ENCODE measurements at regions not wholly inside any gene's neighbourhood (a gene's known extent, or its start where the extent isn't known, plus 50 kb on each side); places are given as distances from the start of the nearest gene placed in this dataset.
A peak's percentile ranks its signal among the peaks of the same experiment; 100 is the strongest.

- Histone ChIP-seq H3K27ac (no peak overlapping the region), H3K9me3 (ENCODE audit: severe bottlenecking) (no peaks in the 10 kb centered on the region), H3K4me3 (ENCODE audit: low read depth, low read length) (no peak overlapping the region), H3K36me3 (no peaks in the 10 kb centered on the region), H3K27me3 (ENCODE audit: insufficient read depth, low read depth, severe bottlenecking) (no peaks in the 10 kb centered on the region)
- no peak for DNase-seq
- TF ChIP-seq, protein P1, sequence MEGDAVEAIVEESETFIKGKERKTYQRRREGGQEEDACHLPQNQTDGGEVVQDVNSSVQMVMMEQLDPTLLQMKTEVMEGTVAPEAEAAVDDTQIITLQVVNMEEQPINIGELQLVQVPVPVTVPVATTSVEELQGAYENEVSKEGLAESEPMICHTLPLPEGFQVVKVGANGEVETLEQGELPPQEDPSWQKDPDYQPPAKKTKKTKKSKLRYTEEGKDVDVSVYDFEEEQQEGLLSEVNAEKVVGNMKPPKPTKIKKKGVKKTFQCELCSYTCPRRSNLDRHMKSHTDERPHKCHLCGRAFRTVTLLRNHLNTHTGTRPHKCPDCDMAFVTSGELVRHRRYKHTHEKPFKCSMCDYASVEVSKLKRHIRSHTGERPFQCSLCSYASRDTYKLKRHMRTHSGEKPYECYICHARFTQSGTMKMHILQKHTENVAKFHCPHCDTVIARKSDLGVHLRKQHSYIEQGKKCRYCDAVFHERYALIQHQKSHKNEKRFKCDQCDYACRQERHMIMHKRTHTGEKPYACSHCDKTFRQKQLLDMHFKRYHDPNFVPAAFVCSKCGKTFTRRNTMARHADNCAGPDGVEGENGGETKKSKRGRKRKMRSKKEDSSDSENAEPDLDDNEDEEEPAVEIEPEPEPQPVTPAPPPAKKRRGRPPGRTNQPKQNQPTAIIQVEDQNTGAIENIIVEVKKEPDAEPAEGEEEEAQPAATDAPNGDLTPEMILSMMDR (IDR thresholded peaks at IDR 0.05; ENCODE audit: low read depth, low read length): no peak
Measured at GRCh38 chr12:127760996-127761395, 506.0 kb upstream of the TMEM132C start.

DNA sequence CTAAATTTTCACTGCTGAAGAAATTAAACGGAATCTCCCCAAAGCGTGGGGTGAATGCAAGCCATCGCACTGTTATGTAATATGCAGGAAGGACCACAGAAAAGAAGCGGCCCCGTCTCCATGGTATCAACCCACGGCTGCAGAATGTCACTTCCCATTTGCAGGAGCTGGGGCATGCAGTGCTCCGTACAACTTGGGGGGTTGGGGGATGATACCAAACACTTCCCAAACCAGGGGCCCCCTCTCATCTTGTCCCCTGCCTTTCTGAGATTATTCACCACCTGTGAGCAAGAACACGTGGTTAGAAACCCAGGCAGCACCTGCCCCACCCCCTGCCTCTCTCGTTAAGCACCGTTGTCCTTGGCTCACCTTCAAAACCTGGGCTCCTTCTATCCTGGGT, 505.1 kb upstream of the TMEM132C start:
- peak; percentile 13 for DNase-seq
- Histone ChIP-seq H3K4me3 (ENCODE audit: low read depth, low read length) (no peak overlapping the region), H3K27me3 (ENCODE audit: insufficient read depth, low read depth, severe bottlenecking) (no peaks in the 10 kb centered on the region), H3K9me3 (ENCODE audit: severe bottlenecking) (no peaks in the 10 kb centered on the region), H3K36me3 (no peaks in the 10 kb centered on the region), H3K27ac (no peak overlapping the region)
- TF ChIP-seq, protein P1 (IDR thresholded peaks at IDR 0.05; ENCODE audit: low read depth, low read length): no peak

GRCh38 chr12:127767656-127768055, 499.3 kb upstream of the TMEM132C start:
- Histone ChIP-seq H3K27me3 (ENCODE audit: insufficient read depth, low read depth, severe bottlenecking) (no peaks in the 10 kb centered on the region), H3K36me3 (no peaks in the 10 kb centered on the region), H3K9me3 (ENCODE audit: severe bottlenecking) (no peaks in the 10 kb centered on the region), H3K4me3 (ENCODE audit: low read depth, low read length) (no peak overlapping the region), H3K27ac (no peak overlapping the region)
- DNase-seq: no peak
- TF ChIP-seq, protein P1 (IDR thresholded peaks at IDR 0.05; ENCODE audit: low read depth, low read length): no peak

DNA sequence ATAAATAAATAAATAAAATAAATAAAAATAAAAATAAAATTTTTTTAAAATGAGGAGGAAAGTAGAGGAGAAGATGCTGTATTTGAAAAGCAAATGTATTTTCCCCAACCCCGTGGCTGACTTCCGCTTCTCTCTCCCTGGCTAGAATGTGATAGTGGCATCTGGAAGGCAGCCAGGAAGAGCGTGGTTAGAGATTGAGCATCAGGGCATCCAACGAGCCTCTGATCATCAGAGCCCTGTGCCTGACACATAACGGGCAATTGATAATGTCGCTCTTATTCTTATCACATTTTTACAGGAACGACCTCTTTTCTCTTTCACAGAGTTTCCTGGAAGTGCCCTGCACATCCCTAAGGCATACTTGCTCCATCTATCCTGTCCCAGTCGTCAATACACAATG, 496.9 kb upstream of the TMEM132C start:
- DNase-seq: no peak
- no peaks in the 10 kb centered on the region for H3K36me3 ChIP-seq

GRCh38 chr12:127771546-127771945, 495.4 kb upstream of the TMEM132C start:
- TF ChIP-seq, protein P1 (IDR thresholded peaks at IDR 0.05; ENCODE audit: low read depth, low read length): no peak
- H3K36me3 ChIP-seq: no peaks in the 10 kb centered on the region
- H3K27me3 ChIP-seq (ENCODE audit: insufficient read depth, low read depth, severe bottlenecking): no peaks in the 10 kb centered on the region
- no peak overlapping the region for H3K4me3 ChIP-seq (ENCODE audit: low read depth, low read length)
- no peak overlapping the region for H3K27ac ChIP-seq
- H3K9me3 ChIP-seq (ENCODE audit: severe bottlenecking): no peaks in the 10 kb centered on the region
- DNase-seq: no peak

More for the DNA sequence above, 496.9 kb upstream of the TMEM132C start:
- Histone ChIP-seq H3K4me3 (ENCODE audit: low read depth, low read length) (no peak overlapping the region), H3K27me3 (ENCODE audit: insufficient read depth, low read depth, severe bottlenecking) (no peaks in the 10 kb centered on the region), H3K9me3 (ENCODE audit: severe bottlenecking) (no peaks in the 10 kb centered on the region), H3K27ac (no peak overlapping the region)
- TF ChIP-seq, protein P1 (IDR thresholded peaks at IDR 0.05; ENCODE audit: low read depth, low read length): no peak

- TF ChIP-seq, protein P1 (IDR thresholded peaks at IDR 0.05; ENCODE audit: low read depth, low read length): peak; percentile 80
- Histone ChIP-seq H3K9me3 (ENCODE audit: severe bottlenecking) (no peaks in the 10 kb centered on the region), H3K4me3 (ENCODE audit: low read depth, low read length) (no peak overlapping the region), H3K36me3 (no peaks in the 10 kb centered on the region), H3K27ac (no peak overlapping the region), H3K27me3 (ENCODE audit: insufficient read depth, low read depth, severe bottlenecking) (no peaks in the 10 kb centered on the region)
- peak; percentile 68 for DNase-seq
Measured at GRCh38 chr12:127773520-127773919, 493.4 kb upstream of the TMEM132C start.
